HG03457 (cell line): ENCODE measurements at regions not wholly inside any gene's neighbourhood (a gene's known extent, or its start where the extent isn't known, plus 50 kb on each side); places are given as distances from the start of the nearest gene placed in this dataset.
"Not testable (repeated sequence)": the region's sequence is repeated elsewhere in the genome, so short reads cannot be mapped to it uniquely, and the experiment has no call there.

Source experiments
- ATAC-seq: cut with Tn5 transposase; IDR thresholded peaks from one replicate; pipeline ENCODE4 v1.9.1; 2021; ENCODE audit warnings: moderate number of reproducible peaks; ENCODE audit not compliant: unreplicated experiment

- ATAC-seq = no peak
Observed at GRCh38 chr2:13156916-13157315, 440.2 kb downstream of the TRIB2 start.

GRCh38 chr2:13158466-13158865 is 441.7 kb downstream of the TRIB2 start:
- no peak for ATAC-seq

GRCh38 chr2:13180729-13181128 is 464.0 kb downstream of the TRIB2 start:
- ATAC-seq = no peak

GRCh38 chr2:13193075-13193474 is 476.3 kb downstream of the TRIB2 start:
- no peak for ATAC-seq

GRCh38 chr2:13193900-13194299 is 477.2 kb downstream of the TRIB2 start:
- no peak for ATAC-seq

GRCh38 chr2:13195270-13195669 is 478.5 kb downstream of the TRIB2 start:
- ATAC-seq = no peak

- ATAC-seq = no peak
Observed at GRCh38 chr2:13197248-13197647, 480.5 kb downstream of the TRIB2 start.

GRCh38 chr2:13201924-13202323 is 485.2 kb downstream of the TRIB2 start:
- ATAC-seq = no peak

GRCh38 chr2:13212115-13212514 is 495.4 kb downstream of the TRIB2 start:
- ATAC-seq = no peak

GRCh38 chr2:13218205-13218604 is 501.5 kb downstream of the TRIB2 start:
- ATAC-seq = no peak

GRCh38 chr2:13227578-13227977 is 510.8 kb downstream of the TRIB2 start:
- no peak for ATAC-seq

GRCh38 chr2:13230221-13230620 is 513.5 kb downstream of the TRIB2 start:
- no peak for ATAC-seq

GRCh38 chr2:13240061-13240460 is 523.3 kb downstream of the TRIB2 start:
- no peak for ATAC-seq

GRCh38 chr2:13240789-13241487 is 524.2 kb downstream of the TRIB2 start:
- peak; percentile 50 for ATAC-seq

- ATAC-seq = no peak
Observed at GRCh38 chr2:13252615-13253014, 535.9 kb downstream of the TRIB2 start.

GRCh38 chr2:13255485-13255884 is 538.7 kb downstream of the TRIB2 start:
- ATAC-seq = no peak

- ATAC-seq = no peak
Observed at GRCh38 chr2:13260402-13260801, 543.7 kb downstream of the TRIB2 start.

GRCh38 chr2:13266166-13266565 is 549.4 kb downstream of the TRIB2 start:
- no peak for ATAC-seq

GRCh38 chr2:13284688-13285087 is 568.0 kb downstream of the TRIB2 start:
- no peak for ATAC-seq

- no peak for ATAC-seq
Observed at GRCh38 chr2:13289310-13289709, 572.6 kb downstream of the TRIB2 start.

GRCh38 chr2:13308478-13308805 is 591.7 kb downstream of the TRIB2 start:
- not testable (repeated sequence) for ATAC-seq

GRCh38 chr2:13308989-13309388 is 592.3 kb downstream of the TRIB2 start:
- no peak for ATAC-seq

GRCh38 chr2:13332060-13332459 is 615.3 kb downstream of the TRIB2 start:
- ATAC-seq = no peak
